ENCODE measurements at regions not wholly inside any gene's neighbourhood (a gene's known extent, or its start where the extent isn't known, plus 50 kb on each side); places are given as distances from the start of the nearest gene placed in this dataset.

DNA sequence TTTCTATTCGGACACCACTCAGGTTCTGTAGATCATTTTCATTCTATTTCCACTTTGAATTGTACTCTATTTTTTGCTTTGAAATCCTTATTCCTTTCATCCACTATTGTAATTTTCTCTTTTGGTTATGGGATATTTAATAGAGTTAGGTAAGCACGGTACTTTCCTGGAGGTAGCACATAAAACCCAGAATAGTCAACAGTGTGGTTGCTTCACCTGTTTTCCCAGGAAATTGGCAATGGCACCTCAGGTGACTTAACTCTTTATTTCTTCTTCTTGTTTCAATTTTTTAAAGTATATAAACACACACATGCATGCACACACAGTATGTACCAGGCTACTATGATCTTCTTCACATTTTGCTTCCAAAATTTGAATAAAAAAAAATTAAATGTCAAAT is 682.0 kb upstream of the TMEFF2 start:
- H3K9me3 ChIP-seq (ENCODE audit: control extremely low read depth in 1 of 5, control insufficient read depth in 4 of 5, insufficient read depth in 2 of 5, low read depth in 1 of 5, low read length in 4 of 5) = no peaks in the 10 kb centered on the region
- H3K4me3 ChIP-seq (ENCODE audit: control insufficient read depth in 1 of 7, extremely low read depth in 1 of 7, insufficient read depth in 4 of 7, low read depth in 2 of 7, low read length in 6 of 7) = no peak overlapping the region
- CTCF ChIA-PET = no interaction called here
- DNase-seq = no peak
- WGBS (ENCODE audit: insufficient coverage) = no CpG with 5 or more reads among the region's 2 CpGs
- no peaks in the 10 kb centered on the region for H3K4me1 ChIP-seq (ENCODE audit: control extremely low read depth in 1 of 4, control insufficient read depth in 4 of 4, insufficient read depth in 4 of 4, low read length in 3 of 4)
- no peaks in the 10 kb centered on the region for H3K27me3 ChIP-seq (replicated peaks in 2 of 5; ENCODE audit: control insufficient read depth in 4 of 5, insufficient read depth in 5 of 5, low read length in 4 of 5)
- H3K27ac ChIP-seq (ENCODE audit: insufficient read depth in 1 of 2, low read depth in 1 of 2, low read length in 2 of 2, poor library complexity in 1 of 2, severe bottlenecking in 2 of 2) = no peak overlapping the region
- H3K36me3 ChIP-seq (ENCODE audit: control insufficient read depth in 4 of 4, insufficient read depth in 4 of 4, low read length in 3 of 4) = no peaks in the 10 kb centered on the region
- POLR2A ChIA-PET = no interaction called here

DNA sequence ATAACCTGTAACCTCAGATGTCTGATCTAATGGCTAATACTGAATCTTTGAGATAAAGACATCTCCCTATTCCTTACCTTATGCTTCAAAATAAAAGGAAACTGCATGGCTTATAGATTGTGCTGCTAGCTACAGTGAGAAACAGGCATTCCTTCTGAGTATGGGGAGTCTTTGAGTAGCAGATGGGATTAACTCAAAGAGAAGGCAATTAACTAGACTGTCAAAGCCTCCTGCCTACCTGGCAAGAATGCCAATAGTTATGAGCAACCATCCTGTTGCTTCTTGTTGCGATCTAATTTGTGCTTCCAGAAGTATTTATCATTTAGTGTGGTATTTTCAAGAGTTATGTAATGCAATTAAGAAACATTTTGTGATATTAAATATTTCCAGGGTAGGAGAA is 660.0 kb upstream of the TMEFF2 start:
- 86% methylated on average over 1 of the region's 1 CpG for WGBS (ENCODE audit: insufficient coverage)
- CTCF ChIA-PET = no interaction called here

DNA sequence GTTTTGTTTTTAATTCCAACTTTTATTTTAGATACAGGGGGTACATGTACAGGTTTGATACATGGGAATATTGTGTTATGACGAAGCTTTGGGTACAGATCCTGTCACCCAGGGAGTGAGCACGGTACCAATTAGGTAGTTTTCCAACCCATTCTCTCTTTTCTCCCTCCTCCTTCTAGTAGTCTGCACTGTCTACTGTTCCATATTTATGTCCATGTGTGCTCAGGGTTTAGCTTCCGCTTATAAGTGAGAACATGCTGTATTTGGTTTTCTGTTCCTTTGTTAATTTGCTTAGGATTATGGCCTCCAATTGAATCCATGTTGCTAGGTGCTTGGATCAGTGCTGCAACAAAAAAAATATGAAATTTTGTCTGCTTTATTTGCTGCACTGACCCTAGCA is 659.3 kb upstream of the TMEFF2 start:
- no peak for DNase-seq
- WGBS (ENCODE audit: insufficient coverage) = no CpG with 5 or more reads among the region's 3 CpGs
- no peaks in the 10 kb centered on the region for H3K27me3 ChIP-seq (replicated peaks in 2 of 5; ENCODE audit: control insufficient read depth in 4 of 5, insufficient read depth in 5 of 5, low read length in 4 of 5)
- ChIA-PET POLR2A (no interaction called here), CTCF (no interaction called here)
- no peak overlapping the region for H3K4me3 ChIP-seq (ENCODE audit: control insufficient read depth in 1 of 7, extremely low read depth in 1 of 7, insufficient read depth in 4 of 7, low read depth in 2 of 7, low read length in 6 of 7)
- no peaks in the 10 kb centered on the region for H3K4me1 ChIP-seq (ENCODE audit: control extremely low read depth in 1 of 4, control insufficient read depth in 4 of 4, insufficient read depth in 4 of 4, low read length in 3 of 4)
- H3K27ac ChIP-seq (ENCODE audit: insufficient read depth in 1 of 2, low read depth in 1 of 2, low read length in 2 of 2, poor library complexity in 1 of 2, severe bottlenecking in 2 of 2) = no peak overlapping the region
- no peaks in the 10 kb centered on the region for H3K36me3 ChIP-seq (ENCODE audit: control insufficient read depth in 4 of 4, insufficient read depth in 4 of 4, low read length in 3 of 4)
- H3K9me3 ChIP-seq (ENCODE audit: control extremely low read depth in 1 of 5, control insufficient read depth in 4 of 5, insufficient read depth in 2 of 5, low read depth in 1 of 5, low read length in 4 of 5) = no peaks in the 10 kb centered on the region

More for the DNA sequence above, 660.0 kb upstream of the TMEFF2 start:
- Histone ChIP-seq H3K9me3 (ENCODE audit: control extremely low read depth in 1 of 5, control insufficient read depth in 4 of 5, insufficient read depth in 2 of 5, low read depth in 1 of 5, low read length in 4 of 5) (no peaks in the 10 kb centered on the region), H3K4me3 (ENCODE audit: control insufficient read depth in 1 of 7, extremely low read depth in 1 of 7, insufficient read depth in 4 of 7, low read depth in 2 of 7, low read length in 6 of 7) (no peak overlapping the region), H3K27ac (ENCODE audit: insufficient read depth in 1 of 2, low read depth in 1 of 2, low read length in 2 of 2, poor library complexity in 1 of 2, severe bottlenecking in 2 of 2) (no peak overlapping the region), H3K4me1 (ENCODE audit: control extremely low read depth in 1 of 4, control insufficient read depth in 4 of 4, insufficient read depth in 4 of 4, low read length in 3 of 4) (no peaks in the 10 kb centered on the region), H3K27me3 (replicated peaks in 2 of 5; ENCODE audit: control insufficient read depth in 4 of 5, insufficient read depth in 5 of 5, low read length in 4 of 5) (no peaks in the 10 kb centered on the region), H3K36me3 (ENCODE audit: control insufficient read depth in 4 of 4, insufficient read depth in 4 of 4, low read length in 3 of 4) (no peaks in the 10 kb centered on the region)
- no peak for DNase-seq
- POLR2A ChIA-PET = no interaction called here

DNA sequence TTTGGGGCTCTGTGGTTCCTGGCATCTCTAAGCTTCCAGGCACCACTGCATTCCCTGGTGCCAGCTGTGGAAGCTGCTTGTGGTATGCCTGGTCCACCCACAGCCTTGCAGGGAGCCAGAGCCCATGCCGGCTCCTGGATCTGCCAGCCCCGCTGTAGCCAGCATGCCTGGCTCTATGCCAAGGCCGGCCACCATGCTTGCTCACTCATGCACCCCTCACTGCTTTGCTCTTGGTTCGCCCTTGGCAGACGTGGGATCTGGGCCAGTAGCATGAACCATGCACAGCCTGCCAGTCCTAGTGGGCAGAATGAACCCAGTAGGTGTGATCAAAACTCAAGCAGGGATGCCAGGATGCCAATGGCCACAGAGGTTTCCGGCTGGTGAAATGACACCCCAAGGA is 634.2 kb upstream of the TMEFF2 start:
- Histone ChIP-seq H3K9me3 (ENCODE audit: control extremely low read depth in 1 of 5, control insufficient read depth in 4 of 5, insufficient read depth in 2 of 5, low read depth in 1 of 5, low read length in 4 of 5) (no peaks in the 10 kb centered on the region), H3K27me3 (replicated peaks in 2 of 5; ENCODE audit: control insufficient read depth in 4 of 5, insufficient read depth in 5 of 5, low read length in 4 of 5) (no peaks in the 10 kb centered on the region), H3K4me3 (ENCODE audit: control insufficient read depth in 1 of 7, extremely low read depth in 1 of 7, insufficient read depth in 4 of 7, low read depth in 2 of 7, low read length in 6 of 7) (no peak overlapping the region), H3K36me3 (ENCODE audit: control insufficient read depth in 4 of 4, insufficient read depth in 4 of 4, low read length in 3 of 4) (no peaks in the 10 kb centered on the region), H3K4me1 (ENCODE audit: control extremely low read depth in 1 of 4, control insufficient read depth in 4 of 4, insufficient read depth in 4 of 4, low read length in 3 of 4) (no peaks in the 10 kb centered on the region), H3K27ac (ENCODE audit: insufficient read depth in 1 of 2, low read depth in 1 of 2, low read length in 2 of 2, poor library complexity in 1 of 2, severe bottlenecking in 2 of 2) (no peak overlapping the region)
- no peak for DNase-seq
- POLR2A ChIA-PET = no interaction called here
- 100% methylated on average over 3 of the region's 6 CpGs for WGBS (ENCODE audit: insufficient coverage)
- CTCF ChIA-PET = no interaction called here

DNA sequence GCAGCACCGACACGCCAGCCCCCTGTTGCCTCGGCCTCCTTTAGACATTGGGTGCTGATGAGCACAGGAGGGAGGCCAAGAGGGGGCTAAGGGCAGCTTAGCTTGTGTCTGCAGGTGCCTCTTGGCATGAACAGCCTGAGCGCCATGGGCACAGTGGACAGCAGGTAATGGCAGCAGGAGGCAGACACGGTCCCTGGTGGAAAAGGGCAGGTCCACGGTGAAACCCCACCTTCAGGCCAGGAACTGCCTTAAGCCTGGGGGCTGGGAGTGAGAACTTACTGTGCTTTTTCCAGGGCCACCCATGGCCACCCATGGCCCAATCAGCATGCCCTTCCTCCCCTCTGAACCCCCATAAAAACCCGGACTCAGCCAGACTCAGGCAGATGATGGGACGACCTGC is 633.4 kb upstream of the TMEFF2 start:
- Histone ChIP-seq H3K27ac (ENCODE audit: insufficient read depth in 1 of 2, low read depth in 1 of 2, low read length in 2 of 2, poor library complexity in 1 of 2, severe bottlenecking in 2 of 2) (no peak overlapping the region), H3K4me1 (ENCODE audit: control extremely low read depth in 1 of 4, control insufficient read depth in 4 of 4, insufficient read depth in 4 of 4, low read length in 3 of 4) (no peaks in the 10 kb centered on the region), H3K36me3 (ENCODE audit: control insufficient read depth in 4 of 4, insufficient read depth in 4 of 4, low read length in 3 of 4) (no peaks in the 10 kb centered on the region), H3K9me3 (ENCODE audit: control extremely low read depth in 1 of 5, control insufficient read depth in 4 of 5, insufficient read depth in 2 of 5, low read depth in 1 of 5, low read length in 4 of 5) (no peaks in the 10 kb centered on the region), H3K27me3 (replicated peaks in 2 of 5; ENCODE audit: control insufficient read depth in 4 of 5, insufficient read depth in 5 of 5, low read length in 4 of 5) (no peaks in the 10 kb centered on the region), H3K4me3 (ENCODE audit: control insufficient read depth in 1 of 7, extremely low read depth in 1 of 7, insufficient read depth in 4 of 7, low read depth in 2 of 7, low read length in 6 of 7) (no peak overlapping the region)
- ChIA-PET POLR2A (no interaction called here), CTCF (no interaction called here)
- DNase-seq = no peak
- 96% methylated on average over 4 of the region's 8 CpGs for WGBS (ENCODE audit: insufficient coverage)

DNA sequence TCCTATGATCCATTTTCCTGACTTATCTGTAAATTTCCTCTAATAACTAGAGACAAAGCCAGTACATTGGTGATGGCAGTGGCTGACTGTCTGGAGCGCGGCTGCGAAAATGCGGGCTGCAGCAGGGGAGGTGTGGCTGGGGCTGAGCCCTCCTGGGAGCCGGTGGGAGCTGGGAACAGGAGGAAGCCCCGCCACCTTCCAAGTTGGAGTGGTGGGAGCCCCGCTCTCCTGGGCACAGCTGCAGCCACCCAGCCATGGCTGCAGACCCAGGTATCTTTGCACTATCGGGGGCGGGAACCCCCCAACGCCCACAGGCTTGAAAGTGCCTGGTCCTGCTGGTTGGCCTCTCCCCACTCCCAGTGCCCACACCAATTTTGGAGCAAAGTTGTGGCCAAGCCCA is 633.0 kb upstream of the TMEFF2 start:
- H3K27ac ChIP-seq (ENCODE audit: insufficient read depth in 1 of 2, low read depth in 1 of 2, low read length in 2 of 2, poor library complexity in 1 of 2, severe bottlenecking in 2 of 2) = no peak overlapping the region
- H3K9me3 ChIP-seq (ENCODE audit: control extremely low read depth in 1 of 5, control insufficient read depth in 4 of 5, insufficient read depth in 2 of 5, low read depth in 1 of 5, low read length in 4 of 5) = no peaks in the 10 kb centered on the region
- H3K4me1 ChIP-seq (ENCODE audit: control extremely low read depth in 1 of 4, control insufficient read depth in 4 of 4, insufficient read depth in 4 of 4, low read length in 3 of 4) = no peaks in the 10 kb centered on the region
- ChIA-PET CTCF (no interaction called here), POLR2A (no interaction called here)
- no peaks in the 10 kb centered on the region for H3K36me3 ChIP-seq (ENCODE audit: control insufficient read depth in 4 of 4, insufficient read depth in 4 of 4, low read length in 3 of 4)
- 99% methylated on average over 9 of the region's 10 CpGs for WGBS (ENCODE audit: insufficient coverage)
- no peak for DNase-seq
- no peaks in the 10 kb centered on the region for H3K27me3 ChIP-seq (replicated peaks in 2 of 5; ENCODE audit: control insufficient read depth in 4 of 5, insufficient read depth in 5 of 5, low read length in 4 of 5)
- H3K4me3 ChIP-seq (ENCODE audit: control insufficient read depth in 1 of 7, extremely low read depth in 1 of 7, insufficient read depth in 4 of 7, low read depth in 2 of 7, low read length in 6 of 7) = no peak overlapping the region

DNA sequence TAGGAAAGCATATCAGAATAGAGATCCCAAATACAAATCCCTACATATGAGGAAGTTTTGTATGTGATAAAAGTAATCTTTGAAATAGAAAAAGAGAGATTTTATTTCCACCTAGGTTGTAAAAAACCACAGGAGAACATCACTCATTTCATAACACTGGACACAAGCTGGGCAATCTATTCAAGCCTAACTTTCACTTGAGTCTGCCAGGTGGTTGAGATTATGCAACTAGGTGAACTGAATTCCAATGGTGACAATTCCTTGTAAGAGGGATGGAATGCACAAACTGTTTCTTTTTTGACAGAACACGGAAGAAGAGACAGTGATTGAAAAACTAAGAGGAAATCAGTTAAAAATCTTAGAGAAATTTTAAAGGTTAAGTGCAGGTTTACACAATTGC is 619.6 kb upstream of the TMEFF2 start:
- POLR2A ChIA-PET = no interaction called here
- no peaks in the 10 kb centered on the region for H3K36me3 ChIP-seq (ENCODE audit: control insufficient read depth in 4 of 4, insufficient read depth in 4 of 4, low read length in 3 of 4)
- no peak for DNase-seq
- CTCF ChIA-PET = no interaction called here
- H3K27ac ChIP-seq (ENCODE audit: insufficient read depth in 1 of 2, low read depth in 1 of 2, low read length in 2 of 2, poor library complexity in 1 of 2, severe bottlenecking in 2 of 2) = no peak overlapping the region
- 89% methylated on average over 1 of the region's 1 CpG for WGBS (ENCODE audit: insufficient coverage)
- no peaks in the 10 kb centered on the region for H3K27me3 ChIP-seq (replicated peaks in 2 of 5; ENCODE audit: control insufficient read depth in 4 of 5, insufficient read depth in 5 of 5, low read length in 4 of 5)
- no peaks in the 10 kb centered on the region for H3K4me1 ChIP-seq (ENCODE audit: control extremely low read depth in 1 of 4, control insufficient read depth in 4 of 4, insufficient read depth in 4 of 4, low read length in 3 of 4)
- no peaks in the 10 kb centered on the region for H3K9me3 ChIP-seq (ENCODE audit: control extremely low read depth in 1 of 5, control insufficient read depth in 4 of 5, insufficient read depth in 2 of 5, low read depth in 1 of 5, low read length in 4 of 5)
- H3K4me3 ChIP-seq (ENCODE audit: control insufficient read depth in 1 of 7, extremely low read depth in 1 of 7, insufficient read depth in 4 of 7, low read depth in 2 of 7, low read length in 6 of 7) = no peak overlapping the region

DNA sequence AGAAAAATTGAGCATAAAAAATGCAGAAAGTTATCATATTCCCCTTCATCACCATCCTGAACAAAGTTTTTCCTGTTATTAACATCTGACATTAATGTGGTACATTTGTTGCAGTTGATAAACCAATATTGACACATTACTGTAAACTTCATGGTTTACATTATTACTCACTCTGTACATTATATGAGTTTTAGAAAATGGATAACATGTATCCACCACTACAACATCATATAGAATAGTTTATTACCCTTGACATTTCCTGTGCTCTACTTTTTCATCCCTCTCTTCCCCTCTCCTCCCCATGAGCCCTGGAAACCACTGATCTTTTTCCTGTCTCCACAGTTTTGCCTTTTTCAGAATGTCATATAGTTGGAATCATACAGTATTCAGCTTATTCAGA is 618.6 kb upstream of the TMEFF2 start:
- Histone ChIP-seq H3K4me3 (ENCODE audit: control insufficient read depth in 1 of 7, extremely low read depth in 1 of 7, insufficient read depth in 4 of 7, low read depth in 2 of 7, low read length in 6 of 7) (no peak overlapping the region), H3K27me3 (replicated peaks in 2 of 5; ENCODE audit: control insufficient read depth in 4 of 5, insufficient read depth in 5 of 5, low read length in 4 of 5) (no peaks in the 10 kb centered on the region), H3K9me3 (ENCODE audit: control extremely low read depth in 1 of 5, control insufficient read depth in 4 of 5, insufficient read depth in 2 of 5, low read depth in 1 of 5, low read length in 4 of 5) (peaks cover 0 to 3% (median 0%) of the 10 kb centered on the region in 5 experiments), H3K4me1 (ENCODE audit: control extremely low read depth in 1 of 4, control insufficient read depth in 4 of 4, insufficient read depth in 4 of 4, low read length in 3 of 4) (no peaks in the 10 kb centered on the region), H3K36me3 (ENCODE audit: control insufficient read depth in 4 of 4, insufficient read depth in 4 of 4, low read length in 3 of 4) (no peaks in the 10 kb centered on the region), H3K27ac (ENCODE audit: insufficient read depth in 1 of 2, low read depth in 1 of 2, low read length in 2 of 2, poor library complexity in 1 of 2, severe bottlenecking in 2 of 2) (no peak overlapping the region)
- POLR2A ChIA-PET = no interaction called here
- no peak for DNase-seq
- CTCF ChIA-PET = no interaction called here

All from common myeloid progenitor, CD34-positive (primary cell).